ENCODE measurements at regions not wholly inside any gene's neighbourhood (a gene's known extent, or its start where the extent isn't known, plus 50 kb on each side); places are given as distances from the start of the nearest gene placed in this dataset.

- no peak for TF ChIP-seq CTCF (conservative IDR thresholded peaks at IDR 0.05)
- no peak for TF ChIP-seq ZFX (IDR thresholded peaks at IDR 0.05)
Measured at GRCh38 chr4:114366368-114366767, 232.2 kb upstream of the UGT8 start.
